Fibroblast of pulmonary artery (primary cell): ENCODE measurements at regions not wholly inside any gene's neighbourhood (a gene's known extent, or its start where the extent isn't known, plus 50 kb on each side); places are given as distances from the start of the nearest gene placed in this dataset.

Experiments
- DNase-seq: peaks from one replicate; pipeline ENCODE4 v3.0.0-alpha.2; 2010; ENCODE audit warnings: low read depth
- H3K4me3 ChIP-seq: replicated peaks from 2 replicates; pipeline ENCODE4 v1.5.1; 2011; ENCODE audit warnings: low read depth, mild to moderate bottlenecking, control low read depth, low read length, moderate library complexity
- TF ChIP-seq, protein P1 (sequence below): IDR thresholded peaks from 2 replicates; pipeline ENCODE4 v1.5.1; 2011; ENCODE audit warnings: mild to moderate bottlenecking, control low read depth, low read length, inconsistent platforms; ENCODE audit errors: missing control alignments

DNA sequence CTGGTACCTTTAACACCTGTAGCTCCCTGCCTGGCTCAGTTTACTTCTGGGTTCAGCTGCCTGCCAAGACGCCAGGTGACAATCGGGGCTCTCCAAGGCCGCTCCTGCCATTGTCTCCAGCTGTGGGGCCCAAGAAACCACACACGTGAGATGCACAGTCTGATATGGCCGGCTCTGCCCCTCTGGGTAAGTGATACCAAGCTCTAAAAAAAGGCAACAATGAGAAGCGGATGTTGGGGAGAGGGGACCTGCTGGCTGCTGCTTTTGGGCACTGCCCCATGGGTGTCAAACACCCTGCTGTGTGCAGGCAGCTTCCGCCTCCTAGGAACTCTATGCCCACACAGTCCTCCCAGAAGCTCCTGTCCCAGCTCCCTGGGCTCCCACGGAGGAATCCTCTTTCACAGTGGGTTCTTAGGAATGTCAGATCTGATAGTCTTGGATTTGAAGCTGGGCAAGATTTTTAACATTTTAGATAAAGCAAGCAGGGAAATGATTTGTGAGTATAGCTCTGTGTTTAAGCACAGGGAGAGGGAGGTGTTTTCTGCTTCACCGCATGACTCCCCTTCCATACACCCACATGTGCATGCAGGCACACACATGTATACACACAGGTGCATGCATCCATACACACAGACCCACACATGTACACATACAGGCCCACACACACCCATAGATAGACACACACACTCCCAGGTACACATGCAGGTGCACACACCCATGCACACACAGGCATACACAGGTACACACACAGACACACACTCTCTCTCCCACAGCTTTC is 1135.8 kb downstream of the BCL11B start:
- TF ChIP-seq, protein P1, sequence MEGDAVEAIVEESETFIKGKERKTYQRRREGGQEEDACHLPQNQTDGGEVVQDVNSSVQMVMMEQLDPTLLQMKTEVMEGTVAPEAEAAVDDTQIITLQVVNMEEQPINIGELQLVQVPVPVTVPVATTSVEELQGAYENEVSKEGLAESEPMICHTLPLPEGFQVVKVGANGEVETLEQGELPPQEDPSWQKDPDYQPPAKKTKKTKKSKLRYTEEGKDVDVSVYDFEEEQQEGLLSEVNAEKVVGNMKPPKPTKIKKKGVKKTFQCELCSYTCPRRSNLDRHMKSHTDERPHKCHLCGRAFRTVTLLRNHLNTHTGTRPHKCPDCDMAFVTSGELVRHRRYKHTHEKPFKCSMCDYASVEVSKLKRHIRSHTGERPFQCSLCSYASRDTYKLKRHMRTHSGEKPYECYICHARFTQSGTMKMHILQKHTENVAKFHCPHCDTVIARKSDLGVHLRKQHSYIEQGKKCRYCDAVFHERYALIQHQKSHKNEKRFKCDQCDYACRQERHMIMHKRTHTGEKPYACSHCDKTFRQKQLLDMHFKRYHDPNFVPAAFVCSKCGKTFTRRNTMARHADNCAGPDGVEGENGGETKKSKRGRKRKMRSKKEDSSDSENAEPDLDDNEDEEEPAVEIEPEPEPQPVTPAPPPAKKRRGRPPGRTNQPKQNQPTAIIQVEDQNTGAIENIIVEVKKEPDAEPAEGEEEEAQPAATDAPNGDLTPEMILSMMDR: no peak
- no peak for DNase-seq
- no peak overlapping the region for H3K4me3 ChIP-seq

DNA sequence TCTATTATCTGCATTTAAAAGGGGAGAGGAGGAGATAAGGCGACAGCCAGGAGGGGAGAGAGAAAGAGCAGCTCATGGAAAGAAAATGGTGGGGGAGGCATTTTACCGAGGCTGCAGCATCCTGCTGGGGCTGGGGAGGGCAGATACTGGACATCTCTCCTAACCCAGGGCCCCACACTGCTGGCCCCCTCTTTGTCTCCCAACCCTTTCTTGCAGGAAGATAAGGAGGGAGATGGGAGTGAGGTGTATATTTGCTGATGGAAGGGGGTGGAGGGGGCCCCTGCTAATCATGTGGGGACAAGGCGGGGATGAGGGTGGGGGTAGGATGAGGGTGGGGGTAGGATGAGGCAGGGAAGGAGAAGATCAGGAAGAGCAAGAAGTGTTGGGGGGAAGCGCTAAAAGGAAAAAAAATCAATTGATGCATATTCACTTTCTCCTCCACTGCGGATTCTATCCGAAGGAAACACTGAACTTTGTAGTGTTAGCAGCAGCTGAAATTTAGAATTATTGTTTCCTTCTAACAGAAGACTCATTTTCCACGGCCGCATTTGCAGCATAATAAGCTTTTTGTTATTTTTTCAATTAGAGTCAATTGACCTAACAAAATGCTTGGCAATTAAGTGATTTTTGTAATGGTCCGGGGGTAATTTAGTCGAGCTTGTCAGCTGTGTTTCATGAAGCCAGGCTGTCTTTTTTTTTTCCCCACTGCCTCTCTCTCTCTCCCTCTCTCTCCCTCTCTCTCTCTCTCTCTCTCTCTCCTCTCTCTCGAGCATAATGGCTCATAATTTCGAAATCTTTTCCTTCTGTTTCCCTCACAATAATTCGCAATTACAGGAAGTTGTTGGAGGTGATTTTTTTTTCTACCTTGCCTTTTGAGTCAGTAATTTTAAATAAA is 1134.6 kb downstream of the BCL11B start:
- no peak for DNase-seq
- no peak overlapping the region for H3K4me3 ChIP-seq
- TF ChIP-seq, protein P1: no peak

DNA sequence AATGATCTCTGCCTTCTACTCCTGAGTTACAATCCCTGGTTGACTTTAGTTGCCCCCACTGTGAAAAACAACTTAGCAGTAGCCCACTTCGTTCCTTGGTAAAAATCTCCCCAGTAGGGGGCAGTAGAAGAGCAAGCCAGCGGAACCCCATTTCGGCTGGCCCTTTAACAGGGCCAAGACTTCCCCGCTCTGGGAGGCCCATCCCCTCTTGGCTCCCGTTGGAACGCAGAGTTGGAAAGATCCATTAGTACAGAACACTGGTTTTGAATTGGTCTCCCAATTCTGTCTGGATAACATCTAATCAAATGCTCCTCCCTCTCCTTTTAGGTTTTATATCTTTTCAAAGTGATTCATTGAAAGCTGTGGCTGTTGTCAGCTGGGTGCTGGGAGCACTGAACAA is 1133.3 kb downstream of the BCL11B start:
- TF ChIP-seq, protein P1: peak; percentile 27
- H3K4me3 ChIP-seq: no peak overlapping the region
- peak; percentile 20 for DNase-seq

GRCh38 chr14:98140862-98141530 is 1131.0 kb downstream of the BCL11B start:
- H3K4me3 ChIP-seq: no peak overlapping the region
- TF ChIP-seq, protein P1: no peak
- no peak for DNase-seq

DNA sequence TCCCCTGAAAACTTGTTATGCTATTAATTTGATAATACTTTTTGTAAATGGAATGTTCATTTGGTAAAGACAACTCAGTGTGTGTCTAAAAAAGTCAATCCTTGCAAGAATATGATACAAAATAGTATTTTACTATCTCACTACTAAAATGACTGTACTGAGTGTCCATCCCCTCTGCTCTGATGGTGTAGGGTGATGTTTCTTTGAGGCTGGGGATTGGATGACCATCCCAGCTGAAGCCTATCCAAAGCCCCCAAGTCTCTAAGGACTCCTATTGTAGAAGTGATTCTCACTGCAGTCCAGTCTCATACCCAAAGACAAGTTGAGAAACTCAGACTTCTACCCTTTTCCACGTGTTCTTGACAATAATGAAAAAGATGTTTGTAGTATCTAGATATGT is 1128.4 kb downstream of the BCL11B start:
- TF ChIP-seq, protein P1: no peak
- H3K4me3 ChIP-seq: no peak overlapping the region

GRCh38 chr14:98144964-98145363 is 1127.0 kb downstream of the BCL11B start:
- H3K4me3 ChIP-seq: no peak overlapping the region
- TF ChIP-seq, protein P1: no peak
- peak; percentile 1 for DNase-seq

More for the DNA sequence above, 1128.4 kb downstream of the BCL11B start:
- DNase-seq: no peak
